ENCODE measurements at regions not wholly inside any gene's neighbourhood (a gene's known extent, or its start where the extent isn't known, plus 50 kb on each side); places are given as distances from the start of the nearest gene placed in this dataset.

GRCh38 chr2:219698748-219699439 is 71.5 kb downstream of the SLC4A3 start:
- TF ChIP-seq POLR2AphosphoS5 (IDR thresholded peaks at IDR 0.05) (no peak), CTCF (IDR thresholded peaks at IDR 0.05) (no peak), POLR2A (IDR thresholded peaks at IDR 0.05) (no peak)

Data from breast epithelium (tissue), 3 donors.